ENCODE measurements at regions not wholly inside any gene's neighbourhood (a gene's known extent, or its start where the extent isn't known, plus 50 kb on each side); places are given as distances from the start of the nearest gene placed in this dataset.

DNA sequence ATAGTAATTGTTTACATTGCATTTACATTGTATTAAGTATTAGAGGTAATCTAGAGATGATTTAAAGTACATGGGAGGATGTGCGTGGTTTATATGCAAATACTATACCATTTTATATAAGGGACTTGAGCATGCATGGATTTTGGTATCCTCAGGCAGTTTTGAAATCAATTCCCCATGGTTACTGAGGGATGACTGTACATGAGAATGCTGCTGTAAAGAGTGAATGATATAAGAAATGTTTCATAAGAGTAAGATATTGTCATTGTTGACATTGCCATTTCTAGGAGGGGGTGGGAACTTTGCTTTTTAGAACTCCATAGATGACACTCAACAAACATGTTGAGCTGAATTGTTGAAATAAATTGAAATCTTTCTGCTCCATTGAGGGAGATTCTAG, 185.0 kb downstream of the SEMA6A start:
- DNase-seq (ENCODE audit: low read depth, low spot score): no peak
- Histone ChIP-seq H3K4me3 (ENCODE audit: low read depth, low read length) (no peak overlapping the region), H3K27ac (ENCODE audit: low read depth, low read length) (no peak overlapping the region), H3K27me3 (ENCODE audit: control insufficient read depth, insufficient read depth, low read length) (no peaks in the 10 kb centered on the region), H3K9me3 (ENCODE audit: control insufficient read depth, insufficient read depth, low read length) (no peaks in the 10 kb centered on the region)
- TF ChIP-seq, protein P1, sequence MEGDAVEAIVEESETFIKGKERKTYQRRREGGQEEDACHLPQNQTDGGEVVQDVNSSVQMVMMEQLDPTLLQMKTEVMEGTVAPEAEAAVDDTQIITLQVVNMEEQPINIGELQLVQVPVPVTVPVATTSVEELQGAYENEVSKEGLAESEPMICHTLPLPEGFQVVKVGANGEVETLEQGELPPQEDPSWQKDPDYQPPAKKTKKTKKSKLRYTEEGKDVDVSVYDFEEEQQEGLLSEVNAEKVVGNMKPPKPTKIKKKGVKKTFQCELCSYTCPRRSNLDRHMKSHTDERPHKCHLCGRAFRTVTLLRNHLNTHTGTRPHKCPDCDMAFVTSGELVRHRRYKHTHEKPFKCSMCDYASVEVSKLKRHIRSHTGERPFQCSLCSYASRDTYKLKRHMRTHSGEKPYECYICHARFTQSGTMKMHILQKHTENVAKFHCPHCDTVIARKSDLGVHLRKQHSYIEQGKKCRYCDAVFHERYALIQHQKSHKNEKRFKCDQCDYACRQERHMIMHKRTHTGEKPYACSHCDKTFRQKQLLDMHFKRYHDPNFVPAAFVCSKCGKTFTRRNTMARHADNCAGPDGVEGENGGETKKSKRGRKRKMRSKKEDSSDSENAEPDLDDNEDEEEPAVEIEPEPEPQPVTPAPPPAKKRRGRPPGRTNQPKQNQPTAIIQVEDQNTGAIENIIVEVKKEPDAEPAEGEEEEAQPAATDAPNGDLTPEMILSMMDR (IDR thresholded peaks at IDR 0.05; ENCODE audit: low read depth, low read length): no peak
- CTCF ChIA-PET: no interaction called here
- POLR2A ChIA-PET: no interaction called here

DNA sequence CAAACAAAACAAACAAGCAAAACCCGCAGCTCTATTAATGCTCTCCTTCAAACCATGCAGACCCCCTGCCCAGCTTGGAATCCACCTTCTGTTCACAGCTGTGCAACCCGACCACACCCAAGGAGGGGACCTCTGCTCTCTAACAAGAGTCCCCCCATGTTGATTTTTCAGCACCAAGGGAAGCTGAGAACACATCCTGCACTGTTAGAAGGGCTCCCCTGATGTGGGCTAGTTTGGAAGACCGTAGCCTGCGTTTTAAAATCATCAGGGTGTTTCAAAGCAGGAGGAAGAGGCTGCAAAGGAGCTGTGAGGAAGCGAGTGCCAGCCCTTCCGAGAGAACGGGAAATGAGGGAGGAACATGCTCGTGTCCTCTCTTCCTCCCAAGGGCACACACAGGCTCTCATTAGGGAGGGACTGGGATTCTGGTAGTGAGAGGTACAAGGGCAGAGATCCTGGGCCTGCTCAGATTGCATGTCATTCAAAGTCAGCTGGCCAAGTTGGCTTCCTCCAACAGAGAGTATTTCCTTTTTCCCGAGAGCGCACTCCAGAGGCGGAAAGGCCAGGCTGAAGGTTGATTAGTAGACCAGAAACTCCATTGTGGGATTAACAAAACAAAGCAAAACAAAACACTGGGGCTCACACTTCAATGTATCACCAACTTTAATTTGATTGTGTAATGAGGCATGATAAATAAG, 185.9 kb downstream of the SEMA6A start:
- Histone ChIP-seq H3K27ac (ENCODE audit: low read depth, low read length) (no peak overlapping the region), H3K27me3 (ENCODE audit: control insufficient read depth, insufficient read depth, low read length) (no peaks in the 10 kb centered on the region), H3K9me3 (ENCODE audit: control insufficient read depth, insufficient read depth, low read length) (no peaks in the 10 kb centered on the region), H3K4me3 (ENCODE audit: low read depth, low read length) (no peak overlapping the region)
- ChIA-PET CTCF (interaction anchor here (0.5 kb wide), 1 partner anchor 609 kb away, joined by 4 read pairs; no protein-coding TSS in a partner anchor), POLR2A (no interaction called here)
- TF ChIP-seq, protein P1 (IDR thresholded peaks at IDR 0.05; ENCODE audit: low read depth, low read length): no peak
- no peak for DNase-seq (ENCODE audit: low read depth, low spot score)

DNA sequence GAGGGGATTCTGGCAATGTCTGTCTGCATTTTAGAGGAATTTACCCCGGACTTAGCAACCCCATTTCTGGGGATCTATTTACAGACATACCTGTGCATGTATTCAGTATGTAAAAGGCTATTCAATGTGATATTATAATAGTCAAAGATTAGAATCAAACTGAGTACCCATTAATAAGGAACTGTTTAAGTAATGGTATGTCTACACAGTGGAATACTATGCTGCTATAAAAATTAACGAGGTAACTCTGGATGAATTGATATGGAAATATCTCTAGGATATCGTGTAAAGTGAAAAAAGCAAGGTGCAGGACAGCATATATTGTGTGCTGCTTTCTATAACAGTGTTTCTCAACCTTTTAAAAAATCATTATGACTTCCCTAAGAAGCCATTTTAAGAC, 186.9 kb downstream of the SEMA6A start:
- H3K27ac ChIP-seq (ENCODE audit: low read depth, low read length): no peak overlapping the region
- no peak overlapping the region for H3K4me3 ChIP-seq (ENCODE audit: low read depth, low read length)
- POLR2A ChIA-PET: no interaction called here
- no peaks in the 10 kb centered on the region for H3K27me3 ChIP-seq (ENCODE audit: control insufficient read depth, insufficient read depth, low read length)
- DNase-seq (ENCODE audit: low read depth, low spot score): no peak
- CTCF ChIA-PET: interaction anchor here (0.5 kb wide), 1 partner anchor 608 kb away, joined by 4 read pairs; no protein-coding TSS in a partner anchor
- TF ChIP-seq, protein P1 (IDR thresholded peaks at IDR 0.05; ENCODE audit: low read depth, low read length): no peak
- no peaks in the 10 kb centered on the region for H3K9me3 ChIP-seq (ENCODE audit: control insufficient read depth, insufficient read depth, low read length)

DNA sequence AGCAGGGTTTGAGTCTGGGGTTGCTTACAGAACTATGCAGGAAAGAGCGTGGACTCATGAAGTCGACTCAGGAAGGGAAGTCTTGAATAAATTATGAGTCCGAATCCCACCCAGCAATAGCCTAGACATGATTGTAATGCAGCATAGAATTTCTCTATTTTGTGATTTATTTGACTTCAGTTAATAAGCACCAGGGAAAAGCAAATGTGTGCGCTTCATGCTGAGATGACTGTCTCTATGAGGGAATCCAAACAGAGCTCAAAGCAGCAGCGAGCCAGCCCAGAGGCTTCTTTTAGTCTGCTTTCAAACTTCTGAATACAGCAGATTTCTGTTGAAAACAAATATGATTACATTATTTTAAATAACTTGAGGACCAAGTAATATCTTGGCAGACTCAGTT, 188.0 kb downstream of the SEMA6A start:
- no peak overlapping the region for H3K4me3 ChIP-seq (ENCODE audit: low read depth, low read length)
- H3K27ac ChIP-seq (ENCODE audit: low read depth, low read length): no peak overlapping the region
- POLR2A ChIA-PET: no interaction called here
- TF ChIP-seq, protein P1 (IDR thresholded peaks at IDR 0.05; ENCODE audit: low read depth, low read length): no peak
- no peaks in the 10 kb centered on the region for H3K9me3 ChIP-seq (ENCODE audit: control insufficient read depth, insufficient read depth, low read length)
- no peak for DNase-seq (ENCODE audit: low read depth, low spot score)
- H3K27me3 ChIP-seq (ENCODE audit: control insufficient read depth, insufficient read depth, low read length): no peaks in the 10 kb centered on the region
- CTCF ChIA-PET: no interaction called here

DNA sequence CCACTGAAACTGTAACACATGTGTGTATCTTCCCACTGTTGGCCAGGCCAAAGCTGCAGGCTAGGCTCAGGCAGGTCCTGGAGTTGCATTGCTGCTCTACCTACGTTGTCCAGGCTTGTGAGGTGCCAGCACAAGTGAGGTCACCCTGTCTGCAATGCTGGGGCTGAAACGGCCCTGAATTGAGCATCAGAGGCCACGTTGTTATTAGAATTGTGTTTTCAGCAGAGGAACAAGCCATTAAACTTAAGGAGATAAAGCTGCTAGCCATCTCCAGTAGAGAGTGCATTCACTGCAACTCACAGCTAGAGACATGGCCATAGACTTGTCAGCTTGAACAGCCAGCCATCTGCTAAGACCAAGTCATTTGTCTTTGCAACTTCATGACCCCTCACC, 191.8 kb downstream of the SEMA6A start:
- no peaks in the 10 kb centered on the region for H3K9me3 ChIP-seq (ENCODE audit: control insufficient read depth, insufficient read depth, low read length)
- H3K27me3 ChIP-seq (ENCODE audit: control insufficient read depth, insufficient read depth, low read length): no peaks in the 10 kb centered on the region
- POLR2A ChIA-PET: no interaction called here
- no peak overlapping the region for H3K4me3 ChIP-seq (ENCODE audit: low read depth, low read length)
- DNase-seq (ENCODE audit: low read depth, low spot score): no peak
- CTCF ChIA-PET: no interaction called here
- H3K27ac ChIP-seq (ENCODE audit: low read depth, low read length): no peak overlapping the region
- TF ChIP-seq, protein P1 (IDR thresholded peaks at IDR 0.05; ENCODE audit: low read depth, low read length): no peak

Measured in AG04450 (cell line).